NCI-H2081 treated with DMSO at 0.1 percent for 48 hours (cell line): ENCODE measurements at regions not wholly inside any gene's neighbourhood (a gene's known extent, or its start where the extent isn't known, plus 50 kb on each side); places are given as distances from the start of the nearest gene placed in this dataset.
"Not testable (repeated sequence)": the region's sequence is repeated elsewhere in the genome, so short reads cannot be mapped to it uniquely, and the experiment has no call there.

Experiments used
- DNase-seq: peaks from one replicate; lab custom pipeline; 2025; lab: John Stamatoyannopoulos, UW

GRCh38 chr5:163885117-163885516 is 379.7 kb downstream of the MAT2B start:
- no peak for DNase-seq

DNA sequence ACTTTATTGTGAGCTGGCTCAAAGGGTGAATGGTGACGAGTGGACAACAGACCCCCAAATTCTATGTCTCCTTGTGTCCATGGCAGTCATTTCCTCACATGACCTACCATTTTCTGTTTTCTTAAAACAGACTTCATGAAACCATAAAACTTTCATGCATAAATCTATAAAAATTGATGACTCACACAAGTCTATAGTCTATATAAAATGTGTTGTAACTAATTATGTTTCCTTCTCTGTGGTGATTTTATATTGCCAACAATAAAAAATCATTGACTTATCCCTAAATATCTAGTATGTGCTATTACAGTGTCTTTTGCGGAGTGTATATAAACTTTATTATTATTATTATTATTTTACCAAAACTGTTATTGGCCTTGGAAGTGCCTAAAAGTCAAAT is 382.4 kb downstream of the MAT2B start:
- no peak for DNase-seq

DNA sequence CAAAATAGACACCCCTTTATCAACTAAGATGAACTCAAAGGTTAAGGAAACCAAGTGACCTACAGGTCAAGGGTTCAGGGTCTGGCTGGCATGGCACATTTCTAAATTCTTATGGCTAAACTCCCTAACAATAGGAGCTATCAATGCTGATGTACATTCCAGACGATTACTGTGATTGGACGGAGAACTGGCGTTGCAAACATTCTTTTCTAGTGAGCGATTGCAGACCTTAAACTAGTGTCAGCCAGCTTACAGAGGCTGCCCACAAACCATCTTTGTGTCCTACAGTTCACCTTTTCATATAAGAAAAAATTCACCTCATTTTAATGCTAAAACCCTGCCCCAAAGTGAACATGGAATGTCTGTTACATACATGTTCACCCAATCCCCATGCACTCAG is 382.9 kb downstream of the MAT2B start:
- DNase-seq: no peak

- no peak for DNase-seq
These were observed 383.9 kb downstream of the MAT2B start for GRCh38 chr5:163889369-163889768.

- no peak for DNase-seq
These were observed 384.8 kb downstream of the MAT2B start for GRCh38 chr5:163890261-163890660.

DNA sequence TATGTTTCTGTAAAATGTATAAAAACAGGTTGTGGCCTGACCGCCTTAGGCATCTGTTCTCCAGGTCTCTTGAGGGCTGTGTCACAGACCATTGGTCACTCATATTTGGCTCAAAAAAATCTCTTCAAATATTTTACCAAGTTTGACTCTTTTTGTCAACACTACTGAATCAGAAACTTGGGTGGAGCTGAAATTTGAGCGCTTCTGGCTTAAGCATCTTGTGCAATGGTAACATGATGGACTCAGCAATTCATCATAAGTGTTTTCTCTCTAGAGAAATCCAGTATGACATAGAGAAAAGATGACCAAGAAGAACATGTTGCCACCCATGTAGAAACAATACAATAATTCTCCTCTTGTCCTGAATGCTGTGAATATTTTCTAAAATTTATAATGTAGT is 387.9 kb downstream of the MAT2B start:
- DNase-seq: no peak

DNA sequence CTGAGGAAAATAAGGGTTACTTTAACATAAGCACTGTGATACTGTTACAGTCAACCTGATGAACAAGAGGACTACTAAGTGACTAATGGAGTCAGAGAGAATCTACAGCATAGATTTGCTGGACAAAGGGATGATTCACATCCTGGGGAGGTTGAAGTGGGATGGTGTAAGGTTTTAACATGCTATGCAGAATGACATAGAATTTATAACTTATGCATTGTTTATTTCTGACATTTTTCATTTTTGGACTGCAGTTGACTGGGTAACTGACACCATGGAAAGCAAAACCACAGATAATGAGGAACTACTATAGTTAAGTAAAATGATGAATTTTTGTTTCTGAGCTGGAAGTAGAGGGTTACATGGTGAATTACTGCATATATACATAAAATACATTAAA is 389.2 kb downstream of the MAT2B start:
- DNase-seq: no peak

GRCh38 chr5:163898873-163899272 is 393.5 kb downstream of the MAT2B start:
- no peak for DNase-seq

- not testable (repeated sequence) for DNase-seq
These were observed 402.4 kb downstream of the MAT2B start for GRCh38 chr5:163907783-163908182.

- no peak for DNase-seq
These were observed 402.8 kb downstream of the MAT2B start for GRCh38 chr5:163908253-163908652.

DNA sequence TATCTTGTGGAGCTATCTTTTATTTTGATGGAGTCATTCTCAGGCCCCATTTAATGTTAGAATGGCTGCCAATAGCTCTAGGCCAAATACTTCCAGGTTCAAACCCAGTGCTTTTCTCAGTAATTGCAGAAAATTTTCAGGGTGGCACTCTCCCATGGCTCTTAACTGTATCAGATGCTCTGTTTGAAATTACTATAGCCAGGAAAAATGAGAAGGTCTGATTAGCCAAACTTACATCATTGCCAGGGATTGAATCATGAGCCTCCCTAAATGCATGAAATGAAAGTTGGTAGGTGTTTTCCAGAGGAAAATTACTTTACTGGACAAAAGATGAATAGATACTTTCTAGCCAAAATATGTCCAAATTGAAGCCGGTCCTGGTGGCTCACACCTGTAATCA is 404.8 kb downstream of the MAT2B start:
- no peak for DNase-seq

GRCh38 chr5:163912046-163912445 is 406.6 kb downstream of the MAT2B start:
- DNase-seq: no peak

DNA sequence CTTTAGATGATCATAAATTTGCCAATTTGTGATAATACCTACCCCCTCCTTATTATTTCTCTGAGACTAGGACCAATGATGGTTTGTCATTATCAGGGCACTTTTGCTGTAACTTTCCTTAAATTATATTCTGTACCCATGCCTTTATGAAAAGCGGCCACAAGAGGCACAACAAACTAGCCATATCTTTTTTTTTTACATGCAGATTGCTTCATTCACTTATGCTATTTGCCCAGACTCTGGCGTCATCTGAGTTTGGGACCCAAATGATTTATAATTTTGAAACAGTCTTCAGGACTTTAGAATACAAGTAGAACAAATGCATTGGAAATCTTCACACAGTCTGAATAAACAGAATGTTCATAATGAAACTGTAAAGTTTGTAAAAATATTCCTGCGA is 408.1 kb downstream of the MAT2B start:
- DNase-seq: no peak

DNA sequence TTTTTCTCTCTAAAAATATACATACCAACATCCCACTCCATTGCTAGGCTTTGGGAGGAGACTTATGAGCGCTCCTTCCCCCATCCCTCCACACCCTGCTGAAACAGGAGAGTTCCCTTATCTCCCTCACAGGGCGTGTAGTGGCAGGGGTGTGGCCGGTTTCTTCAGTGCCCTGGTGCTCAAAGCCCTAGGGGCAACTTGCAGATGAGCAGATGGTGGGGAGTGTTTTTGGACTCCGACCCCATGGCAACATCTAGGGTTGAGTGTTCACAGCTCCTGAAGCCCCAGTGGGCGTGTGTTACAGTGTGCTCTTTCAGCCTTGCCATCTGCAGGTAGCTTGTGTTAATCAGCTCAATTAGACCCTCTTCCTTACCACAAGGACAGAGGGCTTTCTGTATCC is 409.5 kb downstream of the MAT2B start:
- no peak for DNase-seq

DNA sequence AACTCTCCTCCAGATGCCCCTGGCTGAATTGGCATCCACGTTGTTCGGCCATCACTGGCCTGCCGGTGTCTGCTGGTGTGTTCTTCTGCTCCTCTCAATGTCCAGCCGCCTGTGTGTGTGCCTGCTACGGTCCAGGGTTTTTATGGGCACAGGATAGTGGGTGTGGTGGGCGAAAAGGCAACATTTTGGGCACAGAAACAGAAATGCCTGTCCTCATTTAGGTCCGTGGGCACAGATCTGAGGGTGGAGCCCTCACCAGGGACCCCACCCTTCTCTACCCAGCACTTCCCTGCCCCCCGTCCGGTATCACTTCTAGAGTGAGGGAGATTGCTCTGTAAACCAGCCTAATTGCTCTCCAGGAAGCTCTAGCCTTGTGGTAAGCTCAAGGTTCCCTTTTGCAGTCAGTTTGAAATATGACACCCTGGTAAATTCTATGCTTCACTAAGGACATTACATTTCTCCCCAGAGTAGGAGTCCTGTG is 410.1 kb downstream of the MAT2B start:
- DNase-seq: no peak

GRCh38 chr5:163916376-163916775 is 411.0 kb downstream of the MAT2B start:
- DNase-seq: no peak

DNA sequence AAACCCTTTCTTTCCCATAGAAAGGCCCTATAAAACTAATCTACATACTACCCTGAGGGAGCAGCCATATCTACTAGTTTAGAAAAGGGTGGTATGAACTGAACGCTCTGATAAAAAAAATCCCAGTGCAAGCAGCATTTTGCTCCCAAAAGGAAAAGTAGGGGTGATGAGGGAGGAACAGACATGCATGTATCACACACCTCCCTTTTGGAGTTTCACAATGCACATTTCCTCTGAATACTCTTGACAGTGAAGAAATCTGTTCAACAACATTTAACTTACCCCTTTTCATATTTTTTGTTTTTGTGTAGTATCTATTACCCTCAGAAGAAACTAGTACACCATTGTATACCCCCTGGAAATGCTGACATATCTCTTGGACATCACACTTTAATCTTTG is 411.4 kb downstream of the MAT2B start:
- no peak for DNase-seq

GRCh38 chr5:163917747-163918146 is 412.3 kb downstream of the MAT2B start:
- no peak for DNase-seq

GRCh38 chr5:163934990-163935389 is 429.6 kb downstream of the MAT2B start:
- DNase-seq: not testable (repeated sequence)

GRCh38 chr5:163938595-163938994 is 433.2 kb downstream of the MAT2B start:
- no peak for DNase-seq

DNA sequence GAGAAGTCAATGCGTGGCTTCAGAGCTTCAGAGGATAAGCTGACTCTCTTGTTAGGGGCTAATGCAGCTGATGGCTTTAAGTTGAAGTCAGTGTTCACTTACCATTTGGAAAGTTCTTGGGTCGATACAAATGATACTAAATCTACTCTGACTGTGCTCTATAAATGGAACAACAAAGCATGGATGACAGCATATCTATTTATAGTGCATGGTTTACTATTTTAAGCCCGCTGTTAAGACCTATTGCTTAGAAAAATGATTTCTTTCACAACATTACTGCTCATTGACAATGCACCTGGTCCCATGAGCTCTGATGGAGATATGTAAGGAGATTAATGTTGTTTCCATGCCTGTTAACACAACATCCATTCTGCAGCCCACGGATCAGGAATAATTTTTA is 435.7 kb downstream of the MAT2B start:
- DNase-seq: no peak

DNA sequence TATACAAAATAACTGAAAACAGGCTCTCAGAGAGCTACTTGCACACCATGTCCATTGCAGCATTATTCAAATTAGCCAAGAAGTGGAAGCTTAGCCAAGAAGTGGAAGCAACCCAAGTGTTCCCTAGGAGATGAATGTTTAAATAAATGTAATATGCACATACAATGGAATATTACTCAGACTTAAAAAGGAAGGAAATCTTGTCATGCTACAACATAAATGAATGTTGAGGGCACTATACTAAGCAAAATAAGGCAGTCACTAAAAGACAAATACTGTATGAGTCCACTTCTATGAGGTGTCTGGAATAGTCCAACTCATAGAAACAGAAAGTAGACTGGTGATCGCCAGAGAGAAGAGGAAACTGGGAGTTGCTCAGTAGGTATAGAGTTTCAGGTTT is 438.1 kb downstream of the MAT2B start:
- DNase-seq: no peak

DNA sequence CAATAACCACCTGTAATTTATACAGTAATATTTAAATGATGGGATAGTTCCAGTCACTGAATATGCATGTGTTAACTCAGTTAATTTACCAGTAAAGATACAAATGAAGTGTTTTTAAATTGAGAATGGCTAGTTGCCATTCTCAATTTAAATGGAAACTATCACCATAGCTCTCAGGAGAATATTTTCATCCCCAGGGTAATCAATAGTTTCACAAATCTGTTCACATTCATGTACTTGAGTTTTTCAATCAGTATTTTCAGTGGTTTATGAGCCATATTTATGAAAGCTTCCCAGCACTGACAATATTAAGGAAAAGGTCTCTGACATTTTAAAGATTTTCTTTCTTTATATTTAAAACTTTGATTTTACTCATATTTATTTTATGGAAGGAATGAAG is 439.3 kb downstream of the MAT2B start:
- no peak for DNase-seq

GRCh38 chr5:163947848-163948666 is 442.6 kb downstream of the MAT2B start:
- no peak for DNase-seq
